Fibroblast of gingiva (primary cell): ENCODE measurements at regions not wholly inside any gene's neighbourhood (a gene's known extent, or its start where the extent isn't known, plus 50 kb on each side); places are given as distances from the start of the nearest gene placed in this dataset.

Experiments used
- DNase-seq: peaks from one replicate; pipeline ENCODE4 v3.0.0-alpha.2; 2011; ENCODE audit warnings: low read depth

DNA sequence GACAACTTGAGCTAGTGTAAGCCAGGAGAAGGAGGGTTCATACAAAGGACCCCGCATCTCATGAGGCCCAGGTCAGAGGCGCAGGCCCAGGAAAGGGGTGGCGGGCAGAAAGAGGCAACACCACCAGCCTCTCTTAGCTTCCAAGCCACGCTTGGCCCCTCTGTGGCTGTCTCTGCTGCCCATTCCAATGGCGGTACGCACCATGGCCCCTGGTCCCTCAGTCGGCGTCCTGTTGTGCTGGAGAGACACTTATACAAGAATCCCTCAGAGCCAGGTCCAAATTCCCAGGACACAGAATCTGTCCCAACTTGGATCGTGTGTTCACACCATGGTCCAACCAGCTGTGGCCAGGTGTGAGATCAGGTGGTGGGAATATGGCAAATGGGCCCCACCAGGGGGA lies 127.0 kb upstream of the CDH4 start:
- DNase-seq: no peak

DNA sequence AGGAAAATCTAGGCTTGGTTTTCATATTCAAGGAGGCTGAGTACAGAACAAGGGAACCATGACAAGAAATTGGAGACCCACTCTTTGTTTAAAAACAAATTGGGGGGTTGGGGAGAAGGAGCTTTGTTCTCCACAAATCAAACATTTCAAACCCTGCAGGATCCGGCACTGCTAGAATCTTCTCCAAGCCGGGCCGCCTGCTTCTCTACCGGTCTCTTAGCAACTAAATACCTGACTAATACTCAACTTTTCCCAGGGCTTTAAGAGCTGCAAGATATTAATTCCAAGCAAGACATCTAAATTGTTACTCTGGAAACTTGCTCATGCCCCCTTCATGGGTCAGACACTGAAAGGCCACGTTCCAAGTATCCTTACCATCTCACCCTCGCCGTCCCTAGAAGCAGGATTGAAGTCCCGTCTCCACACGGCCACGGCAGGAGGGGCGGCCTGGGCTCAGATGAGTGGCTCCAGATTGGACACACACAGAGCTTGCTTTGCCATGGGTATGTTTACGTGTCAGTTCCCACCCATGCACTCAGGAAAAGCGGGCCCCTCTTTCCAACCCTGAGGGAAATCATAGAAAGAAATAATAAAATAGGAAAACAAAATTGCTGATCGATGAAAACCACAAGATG lies 126.4 kb upstream of the CDH4 start:
- DNase-seq: no peak

DNA sequence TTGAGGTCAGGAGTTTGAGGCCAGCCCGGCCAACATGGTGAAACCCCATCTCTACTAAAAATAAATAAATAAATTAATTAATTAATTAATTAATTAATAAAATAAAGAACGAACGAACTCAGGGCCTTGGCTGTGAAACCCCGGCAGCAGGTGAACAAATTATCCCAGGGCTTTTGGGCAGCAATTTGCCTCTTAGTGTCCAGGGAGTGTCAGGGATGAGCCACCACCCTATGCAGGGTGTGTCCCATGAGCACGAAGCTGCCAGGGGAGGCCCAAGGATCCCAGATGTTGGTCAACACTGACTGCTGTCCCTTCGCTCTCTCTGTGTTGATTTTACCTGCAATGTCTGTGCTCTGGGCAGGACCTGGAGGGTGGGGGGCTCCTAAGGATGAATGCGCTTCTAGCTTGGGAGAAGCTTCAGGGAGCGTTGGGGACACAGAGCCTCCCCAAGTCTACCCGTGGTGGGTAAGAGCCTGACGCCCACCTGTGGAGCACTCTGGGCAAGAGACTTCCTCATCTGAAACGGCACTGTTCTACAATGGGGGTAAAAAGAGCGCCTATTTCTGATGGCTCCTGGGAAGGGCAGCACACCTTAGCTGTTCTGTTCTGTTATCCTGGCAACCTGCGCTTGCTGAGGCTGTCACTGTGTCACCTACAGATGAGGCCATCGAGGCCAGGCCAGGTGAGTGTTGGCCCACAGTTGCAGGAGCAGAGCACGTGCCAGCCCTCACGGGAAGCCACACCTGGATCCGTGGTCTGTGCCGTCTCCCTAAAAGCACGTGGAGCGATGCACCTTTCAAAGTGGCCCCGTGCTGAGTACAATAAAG lies 125.5 kb upstream of the CDH4 start:
- DNase-seq: no peak

DNA sequence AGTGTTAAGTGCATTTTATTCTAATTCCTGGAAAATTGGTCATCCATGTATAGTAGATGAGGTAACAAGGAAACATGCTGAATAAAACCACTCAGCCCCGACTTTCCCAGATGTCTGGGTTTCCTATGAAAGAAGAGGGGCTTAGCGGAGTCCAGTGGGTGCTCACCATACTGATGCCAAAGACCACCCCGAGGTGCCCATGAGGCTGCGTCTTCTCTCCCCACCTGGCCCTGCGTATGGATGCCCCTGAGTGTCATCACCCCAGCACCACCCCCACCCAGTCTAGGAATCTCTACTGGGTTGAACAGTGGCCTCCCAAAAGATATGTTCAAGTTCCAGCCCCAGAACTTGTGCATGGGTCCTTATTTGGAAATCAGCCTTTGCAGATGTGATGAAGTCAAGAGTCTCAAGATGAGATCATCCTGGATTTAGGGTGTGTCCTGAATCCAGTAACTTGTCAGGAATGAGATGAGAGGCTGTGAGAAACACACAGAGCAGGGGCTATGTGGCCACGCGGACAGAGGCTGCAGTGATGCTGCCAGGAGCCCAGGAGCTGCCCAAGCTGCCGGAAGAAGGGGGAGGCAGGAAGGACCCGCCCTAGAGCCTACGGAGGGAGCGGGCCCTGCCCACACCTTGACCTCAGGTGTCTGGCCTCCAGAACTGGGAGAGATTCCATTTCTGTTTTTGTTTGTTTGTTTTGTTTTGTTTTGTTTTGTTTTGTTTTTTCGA lies 124.6 kb upstream of the CDH4 start:
- no peak for DNase-seq

DNA sequence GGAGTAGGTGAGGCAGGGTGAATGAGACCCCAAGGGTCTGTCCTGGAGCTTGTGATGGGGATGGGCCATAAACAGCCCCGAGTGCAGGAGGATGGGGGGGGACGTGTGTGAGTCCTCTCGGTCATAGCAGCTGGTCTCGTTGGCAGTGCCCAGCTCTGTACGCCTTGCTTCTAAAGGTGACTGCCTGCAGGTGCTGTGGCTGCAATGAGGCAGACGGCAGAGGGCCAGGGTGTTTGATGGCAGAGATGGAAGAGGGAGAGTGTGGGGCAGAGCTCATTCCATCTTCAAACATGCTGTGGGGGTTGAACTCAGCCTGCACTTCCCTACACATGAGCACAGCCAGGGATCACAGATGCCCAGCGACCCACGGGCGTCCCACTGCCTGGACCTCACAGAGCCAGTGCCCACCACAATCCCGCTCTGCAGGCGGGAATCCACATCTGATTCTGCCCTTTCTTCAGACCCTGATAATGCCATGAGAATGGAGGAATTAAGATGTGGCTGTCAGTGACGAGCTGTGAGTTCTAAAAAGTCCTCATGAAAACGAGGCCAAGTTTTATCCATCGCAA lies 123.3 kb upstream of the CDH4 start:
- DNase-seq: no peak

DNA sequence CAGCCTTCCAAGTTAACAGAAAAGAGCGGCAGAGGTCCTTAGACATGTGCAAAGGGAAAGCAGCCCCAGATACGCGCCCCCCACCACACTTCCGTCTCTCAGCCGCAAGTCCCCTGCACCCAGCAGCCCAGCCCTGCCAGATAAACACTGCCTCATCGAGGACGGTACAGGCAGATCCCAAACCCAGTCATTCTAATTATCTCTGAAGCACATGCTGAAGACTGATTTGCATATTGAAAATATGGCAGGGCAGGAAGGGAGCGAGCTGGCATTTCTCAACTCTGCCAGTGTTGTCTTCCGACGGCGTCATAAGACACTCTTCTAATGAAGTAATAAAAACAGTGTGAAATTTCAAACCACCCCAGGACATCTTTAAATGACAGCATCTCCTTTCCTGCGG lies 122.8 kb upstream of the CDH4 start:
- no peak for DNase-seq

DNA sequence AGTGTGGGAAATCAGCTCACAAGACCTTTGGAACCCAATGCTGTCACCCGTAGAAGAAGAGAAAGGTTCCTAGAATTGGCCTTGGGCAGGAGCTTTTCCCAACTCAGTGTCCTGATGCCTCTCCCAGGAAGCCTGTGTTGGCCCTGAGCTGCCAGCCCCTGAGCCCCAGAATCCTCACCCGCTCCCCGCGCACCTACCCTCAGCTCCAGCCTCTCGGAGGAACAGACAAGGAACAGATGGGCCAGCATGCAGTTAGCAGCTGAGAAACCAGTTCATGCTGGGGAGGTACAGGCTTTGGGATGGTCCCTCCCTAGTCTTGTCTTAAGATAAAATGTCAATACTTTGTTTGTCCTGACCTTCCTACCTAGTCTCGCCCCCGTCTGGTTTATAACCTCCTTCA lies 121.9 kb upstream of the CDH4 start:
- no peak for DNase-seq

DNA sequence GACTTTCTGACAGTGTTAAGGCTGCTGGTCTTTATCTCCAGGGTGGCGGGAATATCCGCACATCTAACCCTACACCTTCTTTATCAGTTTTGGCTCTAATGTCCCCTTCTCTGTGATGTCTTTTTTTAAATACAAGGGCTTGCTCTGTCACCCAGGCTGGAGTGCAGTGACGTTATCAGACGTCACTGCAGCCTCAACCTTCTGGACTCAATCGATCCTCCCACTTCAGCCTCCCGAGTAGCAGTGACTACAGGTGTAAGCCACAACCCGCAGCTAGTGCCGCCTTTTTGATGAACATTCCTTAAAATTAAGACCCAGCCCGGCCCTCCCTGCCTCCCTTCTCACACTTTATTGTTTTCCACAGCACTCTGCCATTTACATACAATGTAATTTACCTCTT lies 120.1 kb upstream of the CDH4 start:
- DNase-seq: no peak

DNA sequence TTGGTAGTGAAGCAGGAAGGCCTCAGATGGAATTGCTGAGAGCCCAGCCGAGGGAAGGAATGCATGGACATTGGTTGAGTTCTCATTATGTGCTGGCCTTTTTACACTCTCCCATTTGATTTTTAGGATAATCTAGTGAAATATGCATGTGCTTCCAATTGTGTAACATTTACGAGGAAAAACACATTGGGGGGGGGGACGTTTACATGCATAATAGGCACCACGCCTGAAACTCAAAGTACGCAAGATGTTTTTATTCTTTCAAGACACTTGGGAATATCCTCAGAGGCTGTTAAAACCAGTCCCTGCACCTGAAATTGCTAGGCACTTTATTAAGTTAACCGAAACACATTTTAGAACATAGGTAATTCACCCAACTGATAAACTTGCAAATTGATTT lies 118.5 kb upstream of the CDH4 start:
- DNase-seq: no peak

DNA sequence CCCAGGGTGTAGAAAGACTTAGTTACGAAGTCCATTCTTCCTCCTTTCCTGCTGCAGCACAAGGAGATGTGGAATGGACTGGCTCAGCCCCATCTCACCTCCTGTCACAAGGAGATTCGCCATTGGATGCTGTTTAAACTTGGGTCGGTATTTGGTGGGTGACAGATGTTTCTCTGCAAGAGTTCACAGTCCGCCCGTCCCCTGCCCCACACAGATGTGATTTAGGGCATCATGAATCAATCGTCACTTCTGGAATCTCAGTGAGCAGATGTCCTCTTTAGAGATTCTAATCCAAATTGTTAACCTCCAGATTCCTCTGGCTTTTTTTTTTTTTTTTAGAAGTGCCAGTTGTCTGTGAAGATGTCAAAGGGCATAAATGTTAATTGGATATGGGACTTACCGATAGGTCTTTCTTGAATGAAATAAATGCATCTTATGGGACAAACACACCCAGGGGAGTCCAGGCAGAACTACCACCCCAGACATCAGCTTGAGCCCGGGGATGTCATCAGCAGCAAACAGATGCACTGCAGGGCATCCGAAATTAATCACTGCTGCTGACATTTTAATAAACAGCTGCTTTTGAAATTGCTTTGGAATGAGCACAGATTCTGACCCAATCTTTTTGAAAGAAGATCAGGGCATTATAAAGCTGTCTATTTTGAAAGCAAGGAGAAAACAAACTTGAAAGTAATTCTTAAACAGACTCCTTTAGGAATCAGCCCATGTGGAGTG lies 117.6 kb upstream of the CDH4 start:
- no peak for DNase-seq

DNA sequence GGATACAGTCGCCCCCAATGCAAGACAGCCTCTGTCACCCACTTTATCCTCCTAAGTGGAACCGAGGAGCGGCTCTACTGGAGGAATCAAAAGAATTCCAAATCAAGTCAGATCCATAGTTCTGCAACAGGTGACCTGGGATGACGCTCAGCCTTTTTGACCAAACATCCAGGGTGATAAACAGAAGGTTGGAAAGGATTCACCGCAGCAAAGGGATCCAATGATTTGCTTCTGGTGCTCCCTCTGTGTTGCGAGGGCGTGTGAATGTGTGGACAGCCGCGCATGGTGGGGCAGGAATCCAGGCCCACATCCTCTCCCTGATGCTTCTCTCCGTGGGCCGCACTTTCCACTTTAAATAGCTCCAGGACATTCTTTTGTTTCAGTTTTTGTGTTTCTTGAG lies 116.8 kb upstream of the CDH4 start:
- no peak for DNase-seq

DNA sequence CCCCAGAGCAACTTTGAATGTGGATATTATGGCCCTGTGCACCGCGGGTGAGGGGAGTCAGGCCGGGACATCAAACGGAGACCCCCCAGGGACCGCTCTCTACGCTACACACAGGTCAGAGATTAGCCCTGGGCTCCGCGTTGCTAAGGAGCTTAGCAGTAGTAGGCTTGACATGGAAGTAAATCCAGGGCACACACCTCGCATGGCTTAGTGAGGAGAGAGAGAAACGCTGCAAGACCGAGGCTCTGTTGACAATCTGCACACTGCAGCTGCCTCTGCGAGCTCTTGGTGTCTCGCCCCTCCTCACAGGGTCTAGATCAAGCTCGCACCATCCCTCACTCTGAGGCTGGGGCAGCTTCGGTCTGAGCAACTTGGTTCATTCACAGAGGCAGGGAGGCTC lies 116.1 kb upstream of the CDH4 start:
- DNase-seq: no peak

DNA sequence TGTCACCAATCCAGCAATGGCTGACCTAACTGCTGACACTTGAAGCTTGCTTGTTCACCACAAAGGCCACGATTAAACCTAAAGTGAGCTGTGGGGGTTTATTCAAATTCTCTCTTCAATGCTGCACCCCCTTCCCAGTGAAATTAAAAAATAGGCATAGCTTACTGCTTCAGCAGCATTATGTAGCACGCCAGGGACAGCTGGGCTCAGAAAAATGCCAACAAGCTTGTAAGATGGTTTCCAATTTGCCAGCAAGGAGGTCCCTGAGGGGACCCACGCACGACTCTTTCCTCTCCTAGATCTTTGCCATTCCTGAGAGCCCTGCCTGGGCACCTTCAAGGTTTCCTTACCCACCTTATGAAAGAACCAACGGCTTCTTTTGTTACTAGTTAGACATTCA lies 113.5 kb upstream of the CDH4 start:
- DNase-seq: no peak

DNA sequence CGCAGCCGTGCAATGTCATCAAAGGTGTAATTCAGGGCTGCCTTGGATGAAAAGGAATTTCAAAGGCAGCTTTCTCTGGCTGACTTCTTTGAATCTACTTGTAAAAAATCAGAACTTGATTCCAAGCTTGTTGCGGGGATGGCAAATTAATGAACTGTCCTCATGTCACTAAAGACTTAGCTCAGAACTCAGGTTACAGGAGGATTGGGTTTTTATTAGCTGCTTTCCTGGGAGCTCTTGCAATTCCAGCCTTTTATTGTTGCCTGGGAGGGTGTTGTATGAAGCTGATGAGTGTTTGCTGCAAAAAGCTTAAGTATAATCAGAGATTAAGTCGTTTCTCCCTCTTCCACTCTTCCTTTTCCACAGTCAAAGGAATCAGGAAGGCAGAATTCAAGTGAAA lies 113.0 kb upstream of the CDH4 start:
- no peak for DNase-seq

DNA sequence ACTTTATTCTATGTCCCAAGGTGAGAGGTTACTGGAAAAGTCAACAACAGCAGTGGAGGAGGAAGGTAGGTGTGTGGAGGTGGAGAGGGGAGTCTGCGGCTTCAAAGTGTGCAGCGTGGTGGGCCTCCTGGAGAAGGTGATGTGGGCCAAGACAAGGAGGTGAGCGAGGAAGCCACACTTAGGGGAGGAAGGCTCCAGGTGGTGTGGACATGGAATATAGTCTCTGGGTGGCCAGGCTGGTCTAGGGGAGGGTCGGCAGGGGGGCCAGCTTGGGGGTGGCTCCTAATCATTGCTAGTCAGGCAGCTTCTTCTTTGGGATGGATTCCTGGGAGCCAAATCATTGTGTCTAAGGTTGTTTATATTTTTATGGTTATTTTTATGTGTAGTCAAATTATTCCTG lies 111.5 kb upstream of the CDH4 start:
- no peak for DNase-seq

DNA sequence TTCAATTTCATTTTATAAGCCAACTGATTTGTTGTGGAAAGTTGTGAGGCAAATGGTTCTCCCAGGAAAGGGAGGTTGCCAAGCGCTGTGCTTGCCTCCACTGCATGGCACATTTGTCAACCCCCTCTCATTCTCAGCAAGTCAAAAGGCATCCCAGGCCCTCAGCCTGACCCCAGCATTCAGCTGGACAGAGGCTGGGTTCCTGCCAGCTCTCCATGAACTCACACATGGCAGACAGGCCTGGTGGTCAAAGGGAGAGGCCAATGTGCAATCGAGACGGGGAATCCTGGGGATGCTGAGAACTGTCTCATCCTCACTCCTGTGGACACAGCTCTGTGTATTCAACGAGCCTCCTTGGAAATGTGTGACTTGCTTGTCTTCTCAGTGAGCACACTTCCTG lies 106.0 kb upstream of the CDH4 start:
- DNase-seq: no peak

DNA sequence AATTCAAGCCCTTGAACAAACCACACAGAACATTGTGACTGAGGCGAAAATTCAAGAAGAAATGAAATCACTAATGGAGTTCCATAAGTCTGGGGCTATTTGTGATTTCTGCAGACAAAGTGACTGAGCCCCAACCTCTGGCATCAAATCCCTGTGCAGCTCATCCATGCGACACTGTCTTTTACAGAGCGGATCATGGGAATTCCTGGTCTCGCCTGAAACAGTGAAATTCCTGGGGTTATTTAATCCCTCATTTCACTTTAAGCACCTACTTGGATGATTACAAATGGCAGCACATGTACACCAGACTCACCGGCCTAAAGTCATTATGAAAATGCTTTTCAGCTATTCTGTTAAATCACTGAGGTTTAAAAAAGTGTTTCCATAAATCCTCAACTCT lies 102.4 kb upstream of the CDH4 start:
- no peak for DNase-seq

DNA sequence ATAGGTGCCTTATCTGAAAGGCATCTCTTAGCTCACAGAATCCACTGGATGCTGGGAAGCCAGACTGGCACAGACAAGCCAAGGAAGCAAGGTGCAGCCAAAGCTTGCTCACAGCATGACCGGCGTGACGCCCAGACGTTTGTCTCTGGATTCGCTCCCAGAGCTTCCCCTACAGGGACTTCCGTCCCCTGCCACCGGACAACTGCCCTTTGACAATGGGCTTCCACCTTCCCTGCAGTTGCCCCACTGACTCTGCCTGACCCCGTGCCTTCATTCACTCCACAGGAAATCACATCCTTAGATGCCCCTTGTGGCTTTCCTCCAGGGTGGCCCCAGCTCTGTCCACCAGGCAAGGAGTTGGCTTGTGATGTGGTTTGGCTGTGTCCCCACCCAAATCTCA lies 94.8 kb upstream of the CDH4 start:
- no peak for DNase-seq

DNA sequence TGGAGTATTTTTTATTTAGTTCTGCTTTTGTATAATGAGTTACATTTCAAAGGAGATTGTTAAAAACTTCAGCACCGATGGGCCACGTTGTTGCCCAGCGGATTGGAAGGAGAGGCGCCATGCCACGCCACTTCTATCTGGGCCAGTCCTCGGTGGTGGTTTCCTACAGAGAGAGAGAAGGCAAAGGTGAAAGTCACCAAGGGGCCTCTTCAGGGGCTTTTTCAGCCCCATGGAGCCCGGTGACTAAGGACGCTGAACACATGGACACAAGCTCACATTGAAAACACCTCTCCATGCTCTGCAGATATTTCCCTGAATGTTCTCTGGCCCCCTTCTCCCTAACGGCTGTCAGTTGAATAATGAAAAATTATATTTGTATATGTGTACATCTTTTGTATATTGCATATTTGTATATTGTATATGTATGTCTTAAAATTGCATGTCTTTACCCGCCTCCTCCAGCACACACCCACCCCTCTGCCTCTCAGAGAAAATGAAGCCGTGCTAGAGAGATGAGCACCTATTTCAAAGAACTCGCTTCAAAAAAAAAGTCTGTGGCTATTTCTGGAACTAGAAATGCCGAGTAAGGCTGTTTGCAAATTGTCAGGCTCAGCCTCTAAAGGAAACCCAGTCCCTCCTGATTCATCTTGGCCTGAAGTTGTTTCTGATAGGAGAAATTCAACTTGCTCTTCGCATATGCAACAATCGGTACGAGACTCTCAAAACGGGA lies 91.9 kb upstream of the CDH4 start:
- DNase-seq: no peak

DNA sequence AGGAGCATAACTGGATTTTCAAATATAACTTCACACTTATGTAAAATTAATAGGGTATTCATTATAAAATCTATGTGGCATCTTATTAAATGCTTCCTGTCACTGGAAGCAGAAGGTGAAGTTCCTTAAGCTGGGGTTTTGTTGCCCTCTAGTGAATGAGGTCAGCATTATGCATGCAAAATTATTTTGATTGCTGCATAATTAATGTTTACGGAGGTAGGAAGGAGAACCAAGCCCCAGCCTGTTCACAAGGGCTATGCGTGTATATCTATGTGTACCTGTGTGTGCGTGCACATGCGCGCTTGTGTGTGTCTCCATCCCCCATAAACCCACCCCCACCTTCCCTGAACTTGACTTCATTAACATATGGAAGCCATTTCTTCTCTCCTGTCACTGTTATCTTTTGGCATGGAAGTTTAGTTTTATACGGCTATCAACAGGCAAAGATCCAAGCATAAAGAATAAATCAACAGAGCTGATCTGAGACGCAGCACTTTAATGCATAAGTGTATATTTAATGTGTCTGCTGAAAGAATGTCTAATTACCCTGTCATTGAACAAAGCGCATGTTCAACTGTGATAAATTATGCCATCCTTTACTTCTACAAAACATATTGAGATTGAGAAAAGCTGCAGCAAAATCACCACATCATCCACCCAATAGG lies 90.2 kb upstream of the CDH4 start:
- no peak for DNase-seq

DNA sequence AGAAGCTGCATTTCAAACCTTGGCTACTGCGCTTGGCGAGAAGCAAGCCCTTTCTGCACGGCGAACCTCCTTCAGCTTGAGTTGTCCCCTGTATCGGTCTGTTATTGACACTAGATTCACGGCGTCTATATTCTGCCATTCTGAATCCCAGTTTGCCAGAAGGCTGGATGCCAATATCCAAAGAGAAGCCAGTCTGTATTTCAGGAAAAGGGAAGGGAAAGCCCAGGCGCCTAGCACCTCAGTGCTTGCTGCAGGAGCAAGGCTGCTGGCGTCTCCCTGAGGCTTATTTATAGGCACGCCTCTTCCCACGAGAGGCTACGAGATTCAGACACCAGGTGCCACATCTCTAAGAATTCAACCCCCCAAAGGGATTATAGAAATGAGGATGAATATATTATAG lies 89.6 kb upstream of the CDH4 start:
- DNase-seq: no peak
